ENCODE measurements at regions not wholly inside any gene's neighbourhood (a gene's known extent, or its start where the extent isn't known, plus 50 kb on each side); places are given as distances from the start of the nearest gene placed in this dataset.
A peak's percentile ranks its signal among the peaks of the same experiment; 100 is the strongest.
"Not testable (repeated sequence)": the region's sequence is repeated elsewhere in the genome, so short reads cannot be mapped to it uniquely, and the experiment has no call there.

GRCh38 chr7:24102988-24103387 is 181.0 kb upstream of the NPY start:
- no peaks in the 10 kb centered on the region for H3K4me1 Mint-ChIP-seq
- H3K36me3 Mint-ChIP-seq: peaks cover 0 to 14% (median 2%) of the 10 kb centered on the region in 3 donors
- DNase-seq (no peak), ATAC-seq (no peak)
- H3K9me3 Mint-ChIP-seq: peaks cover 7 to 32% (median 16%) of the 10 kb centered on the region in 9 donors
- POLR2A ChIA-PET: no interaction called here
- H3K27me3 Mint-ChIP-seq: peaks cover under 1 to 11% (median 3%) of the 10 kb centered on the region in 5 donors
- H3K4me3 Mint-ChIP-seq: no peak overlapping the region
- no peak overlapping the region for H3K27ac Mint-ChIP-seq

GRCh38 chr7:24108906-24109376 is 175.0 kb upstream of the NPY start:
- H3K36me3 Mint-ChIP-seq: no peaks in the 10 kb centered on the region

GRCh38 chr7:24110056-24110455 is 173.9 kb upstream of the NPY start:
- Mint-ChIP-seq H3K4me1 (no peaks in the 10 kb centered on the region), H3K4me3 (no peak overlapping the region), H3K36me3 (no peaks in the 10 kb centered on the region), H3K27ac (no peak overlapping the region), H3K9me3 (peaks cover 0 to 2% (median 0%) of the 10 kb centered on the region in 9 donors), H3K27me3 (peaks cover 5 to 18% (median 16%) of the 10 kb centered on the region in 5 donors)
- POLR2A ChIA-PET: no interaction called here
- no peak for DNase-seq
- no peak for ATAC-seq

More at GRCh38 chr7:24108906-24109376, 175.0 kb upstream of the NPY start:
- POLR2A ChIA-PET: no interaction called here
- Mint-ChIP-seq H3K27me3 (peaks cover 6 to 18% (median 13%) of the 10 kb centered on the region in 5 donors), H3K4me1 (no peaks in the 10 kb centered on the region), H3K27ac (no peak overlapping the region), H3K4me3 (no peak overlapping the region), H3K9me3 (peaks cover 0 to 5% (median 0%) of the 10 kb centered on the region in 9 donors)
- no peak for ATAC-seq
- no peak for DNase-seq

- H3K27me3 Mint-ChIP-seq: peaks cover 2 to 34% (median 18%) of the 10 kb centered on the region in 5 donors
- ATAC-seq (no peak), DNase-seq (no peak)
- no peak overlapping the region for H3K27ac Mint-ChIP-seq
- no peaks in the 10 kb centered on the region for H3K4me1 Mint-ChIP-seq
- H3K36me3 Mint-ChIP-seq: no peaks in the 10 kb centered on the region
- POLR2A ChIA-PET: no interaction called here
- H3K9me3 Mint-ChIP-seq: no peaks in the 10 kb centered on the region
- H3K4me3 Mint-ChIP-seq: no peak overlapping the region
Measured at GRCh38 chr7:24113506-24113905, 170.5 kb upstream of the NPY start.

- POLR2A ChIA-PET: no interaction called here
- H3K27ac Mint-ChIP-seq: no peak overlapping the region
- ATAC-seq: no peak
- H3K4me3 Mint-ChIP-seq: no peak overlapping the region
- no peaks in the 10 kb centered on the region for H3K36me3 Mint-ChIP-seq
- no peaks in the 10 kb centered on the region for H3K9me3 Mint-ChIP-seq
- H3K27me3 Mint-ChIP-seq: peaks cover 4 to 35% (median 21%) of the 10 kb centered on the region in 5 donors
- no peaks in the 10 kb centered on the region for H3K4me1 Mint-ChIP-seq
- no peak for DNase-seq
Measured at GRCh38 chr7:24115661-24116060, 168.3 kb upstream of the NPY start.

- H3K36me3 Mint-ChIP-seq, ATAC-seq, H3K27ac Mint-ChIP-seq, H3K4me3 Mint-ChIP-seq, H3K9me3 Mint-ChIP-seq, H3K4me1 Mint-ChIP-seq, DNase-seq, POLR2A ChIA-PET: not testable (repeated sequence)
- H3K27me3 Mint-ChIP-seq: peaks cover 2 to 27% (median 21%) of the 10 kb centered on the region in 5 donors
Measured at GRCh38 chr7:24117903-24118499, 166.0 kb upstream of the NPY start.

GRCh38 chr7:24119852-24120251 is 164.1 kb upstream of the NPY start:
- Mint-ChIP-seq H3K4me3 (no peak overlapping the region), H3K4me1 (no peaks in the 10 kb centered on the region), H3K36me3 (no peaks in the 10 kb centered on the region), H3K27ac (no peak overlapping the region), H3K9me3 (no peaks in the 10 kb centered on the region), H3K27me3 (peaks cover 3 to 27% (median 14%) of the 10 kb centered on the region in 5 donors)
- ATAC-seq: no peak
- no peak for DNase-seq
- POLR2A ChIA-PET: no interaction called here

- no peak overlapping the region for H3K27ac Mint-ChIP-seq
- H3K4me1 Mint-ChIP-seq: no peaks in the 10 kb centered on the region
- POLR2A ChIA-PET: no interaction called here
- peaks cover 1 to 14% (median 5%) of the 10 kb centered on the region in 5 donors for H3K27me3 Mint-ChIP-seq
- no peaks in the 10 kb centered on the region for H3K36me3 Mint-ChIP-seq
- no peak for ATAC-seq
- no peaks in the 10 kb centered on the region for H3K9me3 Mint-ChIP-seq
- no peak overlapping the region for H3K4me3 Mint-ChIP-seq
- no peak for DNase-seq
Measured at GRCh38 chr7:24123076-24123475, 160.9 kb upstream of the NPY start.

GRCh38 chr7:24125765-24126164 is 158.2 kb upstream of the NPY start:
- Mint-ChIP-seq H3K4me1 (no peaks in the 10 kb centered on the region), H3K27ac (no peak overlapping the region), H3K36me3 (no peaks in the 10 kb centered on the region), H3K27me3 (peaks cover 0 to 16% (median 3%) of the 10 kb centered on the region in 5 donors), H3K9me3 (no peaks in the 10 kb centered on the region), H3K4me3 (no peak overlapping the region)
- DNase-seq (no peak), ATAC-seq (no peak)
- POLR2A ChIA-PET: no interaction called here

GRCh38 chr7:24127930-24128329 is 156.1 kb upstream of the NPY start:
- H3K36me3 Mint-ChIP-seq: no peaks in the 10 kb centered on the region
- ATAC-seq: no peak
- no peak overlapping the region for H3K27ac Mint-ChIP-seq
- POLR2A ChIA-PET: no interaction called here
- H3K27me3 Mint-ChIP-seq: peaks cover 0 to 20% (median 3%) of the 10 kb centered on the region in 5 donors
- H3K4me3 Mint-ChIP-seq: no peak overlapping the region
- H3K4me1 Mint-ChIP-seq: no peaks in the 10 kb centered on the region
- H3K9me3 Mint-ChIP-seq: no peaks in the 10 kb centered on the region
- DNase-seq: no peak

- Mint-ChIP-seq H3K4me1 (peaks cover 0 to 7% (median 4%) of the 10 kb centered on the region in 4 donors), H3K27me3 (peaks cover 0 to 21% (median 3%) of the 10 kb centered on the region in 5 donors), H3K4me3 (no peak overlapping the region), H3K36me3 (no peaks in the 10 kb centered on the region), H3K9me3 (no peaks in the 10 kb centered on the region), H3K27ac (no peak overlapping the region)
- ATAC-seq (no peak), DNase-seq (no peak)
- POLR2A ChIA-PET: no interaction called here
Measured at GRCh38 chr7:24129597-24129996, 154.4 kb upstream of the NPY start.

GRCh38 chr7:24130631-24131030 is 153.4 kb upstream of the NPY start:
- Mint-ChIP-seq H3K9me3 (no peaks in the 10 kb centered on the region), H3K27me3 (peaks cover 0 to 24% (median 4%) of the 10 kb centered on the region in 5 donors), H3K36me3 (no peaks in the 10 kb centered on the region), H3K27ac (no peak overlapping the region), H3K4me1 (peaks cover 3 to 14% (median 6%) of the 10 kb centered on the region in 4 donors), H3K4me3 (no peak overlapping the region)
- ATAC-seq (no peak), DNase-seq (no peak)
- POLR2A ChIA-PET: no interaction called here

- H3K9me3 Mint-ChIP-seq: no peaks in the 10 kb centered on the region
- H3K4me3 Mint-ChIP-seq: no peak overlapping the region
- POLR2A ChIA-PET: no interaction called here
- no peak for ATAC-seq
- H3K4me1 Mint-ChIP-seq: peaks cover 3 to 14% (median 6%) of the 10 kb centered on the region in 4 donors
- peak overlapping the region in 1 of 10 donors; percentile 49 for H3K27ac Mint-ChIP-seq
- H3K36me3 Mint-ChIP-seq: no peaks in the 10 kb centered on the region
- no peak for DNase-seq
- peaks cover 9 to 31% (median 18%) of the 10 kb centered on the region in 5 donors for H3K27me3 Mint-ChIP-seq
Measured at GRCh38 chr7:24133691-24134090, 150.3 kb upstream of the NPY start.

GRCh38 chr7:24134535-24134934 is 149.5 kb upstream of the NPY start:
- POLR2A ChIA-PET: no interaction called here
- peaks cover 3 to 14% (median 6%) of the 10 kb centered on the region in 4 donors for H3K4me1 Mint-ChIP-seq
- no peak overlapping the region for H3K4me3 Mint-ChIP-seq

More at GRCh38 chr7:24134535-24134934, 149.5 kb upstream of the NPY start:
- Mint-ChIP-seq H3K27ac (no peak overlapping the region), H3K27me3 (peaks cover 10 to 24% (median 15%) of the 10 kb centered on the region in 5 donors), H3K9me3 (no peaks in the 10 kb centered on the region), H3K36me3 (no peaks in the 10 kb centered on the region)
- ATAC-seq (no peak), DNase-seq (no peak)
